Right forelimb (tissue), 1 donor: ENCODE measurements at regions not wholly inside any gene's neighbourhood (a gene's known extent, or its start where the extent isn't known, plus 50 kb on each side); places are given as distances from the start of the nearest gene placed in this dataset.

Source experiments
- DNase-seq: peaks from one replicate; pipeline ENCODE4 v3.0.0-alpha.2; 2018

DNA sequence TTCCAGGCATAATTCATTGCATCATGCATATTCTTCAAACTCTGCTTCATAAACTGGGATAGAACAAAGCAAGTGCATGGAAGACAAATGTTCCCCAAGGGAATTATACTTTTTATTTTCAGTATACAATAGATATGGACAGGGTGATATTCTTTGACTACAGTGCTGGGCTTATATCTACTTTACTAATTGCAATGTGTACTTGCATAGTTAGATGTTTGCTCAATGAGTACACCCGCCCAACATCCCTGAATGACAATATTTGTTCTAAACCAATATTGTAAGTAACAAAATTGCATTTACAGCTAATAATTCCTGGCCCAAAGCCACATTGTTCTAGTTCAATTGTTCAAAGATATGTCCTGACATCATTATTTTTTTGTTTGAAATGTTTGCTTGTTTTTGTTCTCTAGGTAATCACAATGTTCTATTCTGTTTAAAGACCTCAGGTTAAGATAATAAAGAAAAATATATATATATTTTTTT, 171.4 kb downstream of the PTN start:
- no peak for DNase-seq

GRCh38 chr7:137169282-137169698, 174.2 kb downstream of the PTN start:
- DNase-seq, result peak; percentile 84

DNA sequence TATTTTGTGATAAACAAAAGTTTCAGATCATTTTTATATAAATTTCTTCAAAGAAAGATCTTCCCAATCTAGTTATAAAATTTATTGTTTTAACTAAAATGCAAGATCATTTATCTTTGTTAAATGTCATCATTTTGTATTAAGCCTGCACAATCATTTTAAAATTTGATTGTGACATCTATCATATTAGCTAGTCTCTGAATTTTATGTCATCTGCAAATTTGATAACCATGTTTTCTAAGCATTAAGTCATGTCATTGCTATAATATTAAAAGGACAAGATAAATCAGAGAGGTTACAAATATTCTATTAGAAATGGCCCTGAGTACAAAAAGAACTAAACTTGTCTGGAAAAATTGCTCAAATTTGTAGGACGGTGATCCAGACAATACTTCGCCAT, 175.9 kb downstream of the PTN start:
- no peak for DNase-seq

- no peak for DNase-seq
Observed at GRCh38 chr7:137166363-137166762, 177.2 kb downstream of the PTN start.

- DNase-seq, result no peak
Observed at GRCh38 chr7:137165786-137166185, 177.7 kb downstream of the PTN start.

GRCh38 chr7:137165241-137165640, 178.3 kb downstream of the PTN start:
- no peak for DNase-seq

- DNase-seq, result no peak
Observed at GRCh38 chr7:137164251-137164650, 179.3 kb downstream of the PTN start.

DNA sequence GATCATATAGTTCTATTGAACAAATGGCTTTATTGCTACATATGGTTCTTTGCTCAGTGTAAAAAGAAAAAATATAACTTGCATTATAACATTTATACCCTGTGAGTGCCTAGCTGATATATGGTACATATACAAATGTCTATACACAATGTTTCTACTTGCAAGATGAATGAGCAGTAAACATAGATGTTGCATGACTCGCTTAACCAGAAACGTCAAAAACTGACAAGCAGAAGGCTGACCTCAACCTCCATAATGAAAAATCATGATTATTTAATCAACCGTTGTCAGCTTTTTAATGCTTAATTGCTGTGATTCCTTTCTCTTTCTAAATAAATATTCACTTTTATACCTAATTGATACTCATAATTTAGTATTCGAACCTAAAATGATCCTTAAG, 183.3 kb downstream of the PTN start:
- no peak for DNase-seq

- DNase-seq, result no peak
Observed at GRCh38 chr7:137157256-137157655, 186.3 kb downstream of the PTN start.

- DNase-seq, result no peak
Observed at GRCh38 chr7:137151690-137152052, 191.9 kb downstream of the PTN start.

DNA sequence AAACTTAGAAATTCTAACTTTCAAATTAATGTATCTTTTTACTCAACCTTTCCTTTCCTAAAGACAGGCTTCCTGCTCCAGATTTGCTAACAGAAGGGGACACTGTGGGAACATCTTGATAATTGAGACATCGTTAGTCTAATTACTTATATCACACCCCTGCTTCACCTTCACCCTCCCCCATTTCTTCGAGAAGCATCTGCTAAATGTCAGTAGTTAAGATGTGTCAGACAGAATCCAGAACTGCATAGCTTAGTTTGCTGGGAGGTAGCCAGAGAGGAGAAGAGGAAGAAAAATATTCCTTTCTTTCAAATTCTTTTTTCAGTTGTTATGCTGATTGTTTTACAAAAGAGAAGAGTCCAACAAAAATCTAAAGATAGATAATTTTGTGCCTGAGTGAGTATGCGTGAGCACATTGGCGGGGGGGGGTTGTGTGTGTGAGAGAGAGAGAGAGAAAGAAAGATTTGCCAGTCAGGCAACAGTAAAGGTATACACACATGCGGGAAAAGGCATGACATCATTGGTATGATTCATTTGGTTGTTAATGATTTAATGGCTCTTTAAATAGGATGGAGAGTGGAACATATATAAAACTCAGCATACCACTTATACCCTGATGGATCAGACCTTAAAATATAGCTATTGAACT, 192.4 kb downstream of the PTN start:
- DNase-seq, result no peak

DNA sequence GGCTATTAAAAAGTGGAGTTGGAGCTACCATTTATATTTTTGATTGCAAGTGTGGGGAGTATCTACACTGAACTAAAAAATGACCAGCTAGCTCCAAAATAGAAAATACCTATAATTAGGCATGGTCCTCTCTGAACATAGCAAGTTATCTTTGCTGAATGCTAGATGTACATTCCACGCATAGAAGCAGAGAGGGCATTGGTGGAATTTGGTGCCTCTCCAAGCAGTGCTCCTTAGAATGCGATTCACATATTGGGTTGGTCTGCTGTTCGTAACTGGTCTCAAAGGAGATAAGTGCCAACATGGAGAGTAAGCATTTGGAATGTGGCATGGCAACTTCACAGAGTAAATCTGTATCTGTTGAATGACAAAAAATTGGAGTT, 196.2 kb downstream of the PTN start:
- DNase-seq, result no peak

DNA sequence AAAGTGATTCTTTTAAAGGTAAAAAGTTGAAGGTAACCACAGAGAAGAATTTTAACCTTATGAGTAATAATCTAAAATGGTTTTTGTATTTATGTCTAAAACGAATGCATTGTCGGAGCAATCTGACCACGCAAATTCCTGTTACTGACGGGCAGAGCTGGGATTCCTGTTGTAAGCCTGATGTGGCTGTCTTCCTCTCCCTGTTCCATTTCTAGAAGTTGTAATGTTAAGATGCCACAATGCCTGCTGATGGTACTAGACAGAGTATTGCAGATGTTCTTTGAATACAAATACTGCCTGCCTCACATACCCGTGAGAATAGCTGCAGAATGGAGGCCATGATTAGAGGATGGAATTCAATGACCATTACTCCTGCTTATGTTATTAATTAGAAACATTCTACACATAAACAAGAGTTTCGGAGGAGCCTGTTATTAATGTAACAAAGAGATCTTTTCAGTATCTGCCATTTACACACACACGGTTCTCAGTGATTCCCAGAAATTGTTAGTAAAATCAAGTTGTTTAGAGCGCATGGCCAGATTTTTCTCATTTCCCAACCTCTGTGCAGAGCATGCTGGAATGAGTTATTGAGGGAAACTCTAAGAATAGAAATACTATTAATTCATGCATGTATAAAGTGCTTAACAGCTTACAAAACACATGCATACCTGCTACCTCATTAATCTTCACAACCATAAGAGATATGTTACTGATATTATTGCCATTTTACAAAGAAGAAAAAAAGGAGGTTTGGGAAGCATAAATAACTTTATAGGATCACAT, 196.8 kb downstream of the PTN start:
- DNase-seq, result no peak

DNA sequence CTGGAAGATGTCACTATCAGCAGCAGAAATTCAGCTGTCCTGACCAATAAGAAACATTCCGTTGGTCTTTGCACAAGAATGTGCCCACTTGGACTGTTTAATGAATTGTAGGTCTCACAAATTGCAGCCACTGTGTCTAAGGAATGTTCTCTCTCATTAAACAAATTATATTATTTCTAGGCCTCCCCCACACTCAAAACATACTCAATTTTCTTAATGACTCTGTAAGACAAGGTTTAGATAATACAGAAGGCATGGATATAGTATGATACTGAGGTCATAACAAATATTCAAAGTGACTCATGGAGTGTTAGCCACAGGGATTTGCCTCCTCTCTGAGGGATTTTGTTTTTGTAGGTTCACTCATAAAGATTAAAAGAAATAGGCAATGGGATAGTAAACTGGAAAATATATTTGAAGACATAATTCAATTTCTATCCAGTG, 197.5 kb downstream of the PTN start:
- no peak for DNase-seq

GRCh38 chr7:137142376-137142775, 201.2 kb downstream of the PTN start:
- no peak for DNase-seq

GRCh38 chr7:137135654-137136350, 207.7 kb downstream of the PTN start:
- no peak for DNase-seq

DNA sequence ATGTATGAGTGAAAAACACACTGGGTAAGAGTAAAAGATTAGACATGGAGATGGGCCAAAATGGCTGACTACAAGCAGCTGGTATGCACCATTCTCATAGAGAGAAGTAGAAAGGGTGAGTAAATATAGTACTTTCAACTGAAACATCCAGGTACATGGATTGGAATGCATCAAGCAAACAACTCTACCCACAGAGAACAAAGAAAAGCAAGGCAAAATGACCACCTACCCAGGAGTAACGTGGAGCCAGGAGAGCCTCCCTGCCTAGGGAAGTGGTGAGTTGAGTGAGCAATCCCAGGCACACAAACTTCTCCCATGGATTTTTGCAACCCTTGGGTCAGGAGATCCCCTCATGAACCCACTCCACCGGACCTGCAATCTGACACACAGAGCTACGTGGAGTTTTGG, 212.8 kb downstream of the PTN start:
- DNase-seq, result no peak

GRCh38 chr7:137129025-137129424, 214.5 kb downstream of the PTN start:
- no peak for DNase-seq

- no peak for DNase-seq
Observed at GRCh38 chr7:137127806-137128205, 215.7 kb downstream of the PTN start.

- DNase-seq, result no peak
Observed at GRCh38 chr7:137127058-137127457, 216.5 kb downstream of the PTN start.

- no peak for DNase-seq
Observed at GRCh38 chr7:137122145-137122544, 221.4 kb downstream of the PTN start.

DNA sequence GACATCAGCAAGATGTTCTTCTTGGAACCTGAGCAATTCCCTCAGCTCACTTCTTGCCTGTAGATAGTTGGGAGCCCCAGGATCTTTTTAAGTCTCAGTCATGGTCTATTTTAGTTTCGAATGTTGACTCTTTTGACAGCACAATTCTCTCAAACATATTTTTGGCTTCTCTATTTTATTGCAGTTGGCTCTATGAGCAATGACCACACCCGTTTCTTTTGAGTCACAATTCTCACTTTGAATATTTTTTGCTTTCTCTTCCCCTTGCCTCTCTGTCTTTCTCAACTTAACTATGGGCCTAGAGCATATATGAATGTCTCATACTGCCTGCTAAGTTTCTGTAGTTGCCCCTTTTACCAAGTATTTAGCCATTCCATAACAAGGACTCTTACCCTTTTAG, 222.8 kb downstream of the PTN start:
- no peak for DNase-seq

DNA sequence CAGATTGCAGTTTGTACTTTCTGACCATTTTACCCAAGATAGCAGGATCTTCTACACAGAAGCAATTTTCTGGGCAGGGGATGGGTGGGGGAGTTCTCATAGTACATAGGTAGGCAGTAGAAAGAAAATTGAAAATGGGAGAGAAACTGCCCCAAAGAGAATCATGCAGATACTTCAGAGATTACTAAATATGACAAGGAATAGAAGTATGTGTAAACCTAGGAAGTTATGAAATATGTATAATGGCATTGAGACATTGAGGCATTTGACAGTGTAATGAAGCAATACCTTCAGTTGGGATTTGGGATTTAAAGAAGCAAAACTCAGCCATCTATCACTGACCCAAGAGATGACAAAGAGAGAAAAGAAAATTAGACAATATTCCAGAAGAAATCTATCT, 233.0 kb downstream of the PTN start:
- no peak for DNase-seq

DNA sequence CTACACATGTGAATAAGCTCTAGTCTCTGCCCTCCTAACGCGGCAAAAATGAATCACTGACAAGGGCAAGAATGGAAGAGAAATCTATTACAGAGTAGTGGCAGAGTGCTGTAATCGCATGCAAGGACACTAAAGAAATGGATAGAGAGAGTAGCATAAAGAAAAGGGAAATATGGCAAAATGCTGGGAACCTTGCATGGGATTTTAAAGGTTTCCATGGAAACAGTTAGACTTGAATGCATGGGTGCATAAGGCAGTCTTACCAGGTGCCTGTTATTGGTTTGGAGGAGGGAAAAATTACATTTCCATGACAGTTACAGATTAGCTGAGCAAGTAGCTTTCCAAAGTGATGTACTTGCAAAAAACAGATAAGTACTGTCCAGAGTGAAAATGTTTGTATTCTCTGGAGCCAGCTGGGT, 233.4 kb downstream of the PTN start:
- DNase-seq, result no peak
